Gastrocnemius medialis (tissue), 4 donors: ENCODE measurements at regions not wholly inside any gene's neighbourhood (a gene's known extent, or its start where the extent isn't known, plus 50 kb on each side); places are given as distances from the start of the nearest gene placed in this dataset.

Source experiments
- POLR2A ChIP-seq, 2 donors: fragments of 450-650 bp; IDR thresholded peaks; one replicate each; pipeline ENCODE4 v1.6.1; 2017; ENCODE audit warnings: antibody characterized with exemption in 2 of 2, mild to moderate bottlenecking in 2 of 2, moderate library complexity in 2 of 2
- TF ChIP-seq, protein P1 (sequence below), 5 experiments: fragments of 450-650 bp in 3 of 5; fragments of 200-600 bp in 2 of 5; sonication (generic) in 2 of 5; IDR thresholded peaks in 4 of 5; conservative IDR thresholded peaks in 1 of 5; 1 replicate in 4 of 5; 2 replicates in 1 of 5; pipeline ENCODE4 v1.5.1; 2016 to 2019; ENCODE audit warnings: antibody characterized with exemption in 5 of 5, mild to moderate bottlenecking in 3 of 5, moderate library complexity in 3 of 5

DNA sequence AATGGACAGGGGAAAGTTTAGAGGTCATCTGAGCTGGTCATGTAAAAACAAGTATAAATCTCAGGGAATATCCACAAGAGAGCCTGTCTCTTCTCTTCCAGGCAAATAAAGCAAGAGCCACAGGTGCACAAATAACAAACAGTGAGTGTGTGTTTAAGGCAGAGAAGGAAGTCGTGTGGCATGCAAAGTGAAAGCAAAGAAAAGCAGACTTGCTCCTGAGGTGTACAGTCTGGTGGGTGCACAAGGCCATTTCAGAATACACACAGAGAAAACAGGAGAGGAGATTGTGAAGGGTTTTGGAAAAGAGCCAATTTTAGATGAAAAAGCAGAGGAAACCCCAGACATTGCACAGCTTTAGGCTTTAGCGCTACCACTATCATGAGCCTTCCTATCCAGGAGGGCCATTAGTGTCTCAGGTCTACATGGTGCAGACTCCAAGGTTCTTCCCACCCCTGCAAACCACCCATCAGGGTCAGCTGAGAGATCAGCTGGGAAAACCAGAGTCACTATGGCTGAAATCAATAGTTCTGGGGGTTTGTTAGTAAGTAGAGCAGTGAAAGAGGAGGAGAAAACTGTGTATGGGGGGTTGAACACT lies 355.8 kb downstream of the KLHL4 start:
- TF ChIP-seq, protein P1, sequence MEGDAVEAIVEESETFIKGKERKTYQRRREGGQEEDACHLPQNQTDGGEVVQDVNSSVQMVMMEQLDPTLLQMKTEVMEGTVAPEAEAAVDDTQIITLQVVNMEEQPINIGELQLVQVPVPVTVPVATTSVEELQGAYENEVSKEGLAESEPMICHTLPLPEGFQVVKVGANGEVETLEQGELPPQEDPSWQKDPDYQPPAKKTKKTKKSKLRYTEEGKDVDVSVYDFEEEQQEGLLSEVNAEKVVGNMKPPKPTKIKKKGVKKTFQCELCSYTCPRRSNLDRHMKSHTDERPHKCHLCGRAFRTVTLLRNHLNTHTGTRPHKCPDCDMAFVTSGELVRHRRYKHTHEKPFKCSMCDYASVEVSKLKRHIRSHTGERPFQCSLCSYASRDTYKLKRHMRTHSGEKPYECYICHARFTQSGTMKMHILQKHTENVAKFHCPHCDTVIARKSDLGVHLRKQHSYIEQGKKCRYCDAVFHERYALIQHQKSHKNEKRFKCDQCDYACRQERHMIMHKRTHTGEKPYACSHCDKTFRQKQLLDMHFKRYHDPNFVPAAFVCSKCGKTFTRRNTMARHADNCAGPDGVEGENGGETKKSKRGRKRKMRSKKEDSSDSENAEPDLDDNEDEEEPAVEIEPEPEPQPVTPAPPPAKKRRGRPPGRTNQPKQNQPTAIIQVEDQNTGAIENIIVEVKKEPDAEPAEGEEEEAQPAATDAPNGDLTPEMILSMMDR (IDR thresholded peaks at IDR 0.05 in 4 of 5, conservative IDR thresholded peaks at IDR 0.05 in 1 of 5): no peak
- no peak for TF ChIP-seq POLR2A (IDR thresholded peaks at IDR 0.05)
